IMR-90 (cell line): ENCODE measurements at regions not wholly inside any gene's neighbourhood (a gene's known extent, or its start where the extent isn't known, plus 50 kb on each side); places are given as distances from the start of the nearest gene placed in this dataset.

Experiments used
- ATAC-seq: fragments of 200-7000 bp; cut with Tn5 transposase; 2 replicates; pipeline ENCODE4 v1.9.1; 2020; ENCODE audit warnings: low read depth, mild to moderate bottlenecking, moderate library complexity
- BruUV-seq: library from RNA; stranded (reverse); fragments of 400-500 nt; replicated peaks from 2 replicates; lab custom pipeline; 2021; lab: Mats Ljungman, UMichigan
- CTCF ChIA-PET: fragments of 300-600 bp; formaldehyde crosslinking; extraction: SDS; loops from one replicate; lab custom pipeline; 2021; ENCODE audit warnings: antibody characterized with exemption; lab: Yijun Ruan, JAX
- POLR2A ChIA-PET: fragments of 300-600 bp; sonication (Branson Sonifier 250); formaldehyde crosslinking; loops from one replicate; lab custom pipeline; 2022; ENCODE audit warnings: antibody characterized with exemption; ENCODE audit not compliant: unreplicated experiment; lab: Charles Lee
- DNase-seq: peaks from one replicate; pipeline ENCODE4 v3.0.0; 2013
- H2AFZ ChIP-seq: replicated peaks from 2 replicates; pipeline ENCODE3; 2013; ENCODE audit warnings: low read length, mild to moderate bottlenecking; ENCODE audit not compliant: poor library complexity
- H2AK5ac ChIP-seq: 2 replicates; pipeline ENCODE4 v1.6.1; 2013; ENCODE audit warnings: low read depth, low read length, inconsistent platforms
- H2AK9ac ChIP-seq: replicated peaks from 2 replicates; pipeline ENCODE3; 2013; ENCODE audit warnings: mild to moderate bottlenecking, low read depth, low read length, moderate library complexity; ENCODE audit not compliant: poor library complexity
- H2BK120ac ChIP-seq: 2 replicates; pipeline ENCODE4 v1.6.1; 2013; ENCODE audit warnings: low read depth, low read length, inconsistent platforms
- H2BK15ac ChIP-seq: 3 replicates; pipeline ENCODE4 v1.6.1; 2013; ENCODE audit warnings: low read depth, low read length, inconsistent platforms
- H2BK20ac ChIP-seq: 2 replicates; pipeline ENCODE4 v1.6.1; 2013; ENCODE audit warnings: low read depth, mild to moderate bottlenecking, inconsistent platforms, low read length, moderate library complexity
- H2BK5ac ChIP-seq: 2 replicates; pipeline ENCODE4 v1.6.1; 2013; ENCODE audit warnings: mild to moderate bottlenecking, low read depth, low read length, inconsistent platforms; ENCODE audit not compliant: poor library complexity, severe bottlenecking
- H3K14ac ChIP-seq: replicated peaks from 2 replicates; pipeline ENCODE4 v1.6.1; 2013; ENCODE audit warnings: low read depth, low read length, inconsistent platforms
- H3K18ac ChIP-seq: 2 replicates; pipeline ENCODE4 v1.6.1; 2013; ENCODE audit warnings: low read depth, low read length, control low read depth
- H3K23ac ChIP-seq: 2 replicates; pipeline ENCODE4 v1.6.1; 2013; ENCODE audit warnings: low read depth, low read length, inconsistent platforms
- H3K27ac ChIP-seq: 2 replicates; pipeline ENCODE4 v1.5.1; 2013; ENCODE audit warnings: mild to moderate bottlenecking, control low read depth, low read length; ENCODE audit not compliant: insufficient read depth
- H3K27me3 ChIP-seq: 2 replicates; pipeline ENCODE4 v1.6.1; 2013; ENCODE audit warnings: low read length; ENCODE audit not compliant: control insufficient read depth, insufficient read depth
- H3K36me3 ChIP-seq: 2 replicates; pipeline ENCODE4 v1.6.1; 2013; ENCODE audit warnings: low read length, mixed read lengths; ENCODE audit not compliant: control insufficient read depth, insufficient read depth
- H3K4ac ChIP-seq: 2 replicates; pipeline ENCODE4 v1.6.1; 2013; ENCODE audit warnings: low read depth, low read length, inconsistent platforms
- H3K4me1 ChIP-seq: 2 replicates; pipeline ENCODE4 v1.6.1; 2013; ENCODE audit warnings: low read length, mixed read lengths; ENCODE audit not compliant: control insufficient read depth, insufficient read depth
- H3K4me2 ChIP-seq: 2 replicates; pipeline ENCODE4 v1.6.1; 2013; ENCODE audit warnings: low read depth, mild to moderate bottlenecking, control low read depth, low read length, moderate library complexity
- H3K4me3 ChIP-seq: 2 replicates; pipeline ENCODE4 v1.5.1; 2013; ENCODE audit warnings: low read depth, mild to moderate bottlenecking, control low read depth, low read length, moderate library complexity; ENCODE audit not compliant: insufficient read depth
- H3K56ac ChIP-seq: 2 replicates; pipeline ENCODE4 v1.6.1; 2013; ENCODE audit warnings: low read length, inconsistent platforms; ENCODE audit not compliant: insufficient read depth; ENCODE audit errors: extremely low read depth
- H3K79me1 ChIP-seq, 2 experiments: 2 replicates each; pipeline ENCODE4 v1.6.1; 2013; ENCODE audit warnings: low read length in 2 of 2, inconsistent platforms in 1 of 2, low read depth in 1 of 2
- H3K9ac ChIP-seq: 2 replicates; pipeline ENCODE4 v1.6.1; 2013; ENCODE audit warnings: low read depth, low read length, control low read depth
- H3K9me1 ChIP-seq: 2 replicates; pipeline ENCODE4 v1.6.1; 2013; ENCODE audit warnings: low read length, inconsistent platforms; ENCODE audit not compliant: insufficient read depth
- H3K9me3 ChIP-seq: 2 replicates; pipeline ENCODE4 v1.6.1; 2013; ENCODE audit warnings: low read length; ENCODE audit not compliant: control insufficient read depth, insufficient read depth
- H4K20me1 ChIP-seq: 2 replicates; pipeline ENCODE4 v1.6.1; 2013; ENCODE audit warnings: low read length, inconsistent platforms; ENCODE audit not compliant: insufficient read depth
- H4K5ac ChIP-seq: 2 replicates; pipeline ENCODE4 v1.6.1; 2013; ENCODE audit warnings: mild to moderate bottlenecking, low read depth, low read length, control low read depth
- H4K8ac ChIP-seq, 2 experiments: 2 replicates each; pipeline ENCODE4 v1.6.1; 2013; ENCODE audit warnings: low read depth in 2 of 2, low read length in 2 of 2, control low read depth in 1 of 2, inconsistent platforms in 1 of 2
- H4K91ac ChIP-seq: 2 replicates; pipeline ENCODE4 v1.6.1; 2013; ENCODE audit warnings: low read depth, low read length, inconsistent platforms; ENCODE audit not compliant: insufficient read depth
- BHLHE40 ChIP-seq: fragments of 150-350 bp; IDR thresholded peaks from 2 replicates; pipeline ENCODE4 v1.6.1; 2016; ENCODE audit warnings: mild to moderate bottlenecking, low read depth, low read length
- CEBPB ChIP-seq: IDR thresholded peaks from 2 replicates; pipeline ENCODE4 v1.6.1; 2012; ENCODE audit warnings: low read depth, low read length, improper control_type of control experiment
- FOS ChIP-seq: fragments of 150-350 bp; IDR thresholded peaks from 2 replicates; pipeline ENCODE4 v1.6.1; 2016; ENCODE audit warnings: low read depth, low read length
- MAFK ChIP-seq: IDR thresholded peaks from 2 replicates; pipeline ENCODE4 v1.6.1; 2012; ENCODE audit warnings: low read depth, low read length, improper control_type of control experiment
- MAZ ChIP-seq: IDR thresholded peaks from 2 replicates; pipeline ENCODE4 v1.6.1; 2012; ENCODE audit warnings: low read depth, mild to moderate bottlenecking, low read length, improper control_type of control experiment, moderate library complexity, borderline replicate concordance
- MXI1 ChIP-seq: IDR thresholded peaks from 2 replicates; pipeline ENCODE4 v1.6.1; 2012; ENCODE audit warnings: low read depth, mild to moderate bottlenecking, low read length, moderate library complexity, borderline replicate concordance
- NFE2L2 ChIP-seq: fragments of 150-350 bp; IDR thresholded peaks from 2 replicates; pipeline ENCODE4 v1.6.1; 2016; ENCODE audit warnings: low read depth, mild to moderate bottlenecking, low read length
- RAD21 ChIP-seq: IDR thresholded peaks from 2 replicates; pipeline ENCODE4 v1.6.1; 2012; ENCODE audit warnings: low read length, improper control_type of control experiment
- RCOR1 ChIP-seq: IDR thresholded peaks from 2 replicates; pipeline ENCODE4 v1.6.1; 2012; ENCODE audit warnings: mild to moderate bottlenecking, low read length, improper control_type of control experiment; ENCODE audit not compliant: insufficient replicate concordance
- RFX5 ChIP-seq: IDR thresholded peaks from 2 replicates; pipeline ENCODE4 v1.8.0; 2012; ENCODE audit warnings: low read depth, mild to moderate bottlenecking, low read length, moderate library complexity
- SMC3 ChIP-seq: fragments of 150-350 bp; IDR thresholded peaks from 2 replicates; pipeline ENCODE4 v1.6.1; 2016; ENCODE audit warnings: low read depth, mild to moderate bottlenecking, antibody characterized with exemption, low read length, moderate library complexity
- WGBS, 2 experiments: methylation state at CpG; one replicate each; pipeline versions ENCODE4 v1.1.5 to v1.1.7; 2013; ENCODE audit warnings: missing lambda C conversion rate in 2 of 2; ENCODE audit not compliant: insufficient read length in 1 of 2; ENCODE audit errors: extremely low coverage in 2 of 2; 5-methylcytosine and 5-hydroxymethylcytosine counted together
- dilution Hi-C: fragments of 300-500 bp; cut with HindIII; formaldehyde crosslinking; loops from one replicate; pipeline ENCODE4 v1.14.3; 2018; ENCODE audit warnings: low sequenced_read_pairs; ENCODE audit not compliant: unreplicated experiment
- in situ Hi-C: fragments of 300-500 bp; cut with MboI; formaldehyde crosslinking; loops from 3 replicates; pipeline ENCODE4 v1.14.3; 2019; ENCODE audit warnings: low sequenced_read_pairs, inconsistent platforms, mixed read lengths
- intact Hi-C: fragments of 100-400 bp; cut with micrococcal nuclease; formaldehyde crosslinking; loops from 2 replicates; pipeline ENCODE4 v1.10.0; 2022
- TF ChIP-seq, protein P1 (sequence below): fragments of 150-350 bp; IDR thresholded peaks from 2 replicates; pipeline ENCODE4 v1.6.1; 2017; ENCODE audit warnings: mild to moderate bottlenecking, antibody characterized with exemption, low read length, low read depth
- TF ChIP-seq, protein P2 (sequence below): fragments of 150-350 bp; IDR thresholded peaks from 2 replicates; pipeline ENCODE4 v1.6.1; 2016; ENCODE audit warnings: low read depth, mild to moderate bottlenecking, low read length, moderate library complexity, borderline replicate concordance
- TF ChIP-seq, protein P3 (sequence below): conservative IDR thresholded peaks from 2 replicates; pipeline ENCODE4 v1.5.1; 2012; ENCODE audit warnings: mild to moderate bottlenecking, low read depth, low read length, improper control_type of control experiment

DNA sequence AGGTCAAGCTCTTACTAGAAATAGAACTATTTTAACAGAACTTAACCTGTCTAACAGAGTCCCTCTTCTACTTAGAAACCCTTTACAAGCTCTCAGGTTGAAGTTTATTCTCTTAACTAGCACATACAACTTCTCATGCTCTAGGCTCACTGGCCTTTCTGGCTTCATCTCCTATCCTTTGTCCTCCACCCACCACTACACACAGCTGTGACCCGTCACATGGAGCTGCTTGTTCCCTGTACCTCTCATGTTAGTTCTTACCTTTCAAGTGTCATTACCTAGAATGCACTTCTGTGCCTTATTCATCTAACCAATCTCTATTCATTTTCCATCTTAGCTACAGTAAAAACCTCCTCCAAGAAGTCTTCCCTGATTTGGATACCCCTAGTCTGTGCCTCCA, 89.4 kb upstream of the APC start:
- no peak overlapping the region for H2BK5ac ChIP-seq
- dilution Hi-C loops: no loop called here
- no peak overlapping the region for H3K56ac ChIP-seq
- H2BK120ac ChIP-seq: no peak overlapping the region
- no peaks in the 10 kb centered on the region; the same call in 1 of the 2 replicates for H3K27me3 ChIP-seq
- no peak overlapping the region for H3K4ac ChIP-seq
- no peak overlapping the region for H4K5ac ChIP-seq
- no peaks in the 10 kb centered on the region for H3K9me1 ChIP-seq
- no peaks in the 10 kb centered on the region for H3K36me3 ChIP-seq
- H3K4me1 ChIP-seq: no peaks in the 10 kb centered on the region
- no peak overlapping the region for H2AK9ac ChIP-seq
- intact Hi-C loops: no loop called here
- H2AFZ ChIP-seq: no peak overlapping the region
- H3K4me3 ChIP-seq: no peak overlapping the region
- H3K9me3 ChIP-seq: no peaks in the 10 kb centered on the region
- no peak overlapping the region for H2AK5ac ChIP-seq
- ATAC-seq: no peak
- H4K20me1 ChIP-seq: no peaks in the 10 kb centered on the region
- H3K14ac ChIP-seq: no peak overlapping the region
- WGBS, 2 experiments: 50% methylated on average over 1 of the region's 1 CpG; no CpG with 5 or more reads in 1 of the 2 experiments
- no peak overlapping the region for H2BK20ac ChIP-seq
- DNase-seq: no peak
- H2BK15ac ChIP-seq: no peak overlapping the region
- CTCF ChIA-PET: no interaction called here
- in situ Hi-C loops: no loop called here
- H3K4me2 ChIP-seq: no peak overlapping the region
- no peaks in the 10 kb centered on the region for H3K79me1 ChIP-seq
- H3K18ac ChIP-seq: no peak overlapping the region
- H4K91ac ChIP-seq: no peak overlapping the region
- no TSS peak for BruUV-seq
- H4K8ac ChIP-seq: no peak overlapping the region
- no peak overlapping the region for H3K27ac ChIP-seq
- POLR2A ChIA-PET: no interaction called here
- no peak overlapping the region for H3K23ac ChIP-seq
- no peak overlapping the region for H3K9ac ChIP-seq
- TF ChIP-seq MAFK: no peak
- TF ChIP-seq, protein P1, sequence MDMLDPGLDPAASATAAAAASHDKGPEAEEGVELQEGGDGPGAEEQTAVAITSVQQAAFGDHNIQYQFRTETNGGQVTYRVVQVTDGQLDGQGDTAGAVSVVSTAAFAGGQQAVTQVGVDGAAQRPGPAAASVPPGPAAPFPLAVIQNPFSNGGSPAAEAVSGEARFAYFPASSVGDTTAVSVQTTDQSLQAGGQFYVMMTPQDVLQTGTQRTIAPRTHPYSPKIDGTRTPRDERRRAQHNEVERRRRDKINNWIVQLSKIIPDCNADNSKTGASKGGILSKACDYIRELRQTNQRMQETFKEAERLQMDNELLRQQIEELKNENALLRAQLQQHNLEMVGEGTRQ: no peak
- TF ChIP-seq RFX5: no peak
- TF ChIP-seq BHLHE40: no peak
- TF ChIP-seq FOS: no peak
- TF ChIP-seq RCOR1: no peak
- TF ChIP-seq SMC3: no peak
- TF ChIP-seq CEBPB: no peak
- TF ChIP-seq, protein P2, sequence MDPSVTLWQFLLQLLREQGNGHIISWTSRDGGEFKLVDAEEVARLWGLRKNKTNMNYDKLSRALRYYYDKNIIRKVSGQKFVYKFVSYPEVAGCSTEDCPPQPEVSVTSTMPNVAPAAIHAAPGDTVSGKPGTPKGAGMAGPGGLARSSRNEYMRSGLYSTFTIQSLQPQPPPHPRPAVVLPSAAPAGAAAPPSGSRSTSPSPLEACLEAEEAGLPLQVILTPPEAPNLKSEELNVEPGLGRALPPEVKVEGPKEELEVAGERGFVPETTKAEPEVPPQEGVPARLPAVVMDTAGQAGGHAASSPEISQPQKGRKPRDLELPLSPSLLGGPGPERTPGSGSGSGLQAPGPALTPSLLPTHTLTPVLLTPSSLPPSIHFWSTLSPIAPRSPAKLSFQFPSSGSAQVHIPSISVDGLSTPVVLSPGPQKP: no peak
- no peak for TF ChIP-seq MAZ
- TF ChIP-seq NFE2L2: no peak
- TF ChIP-seq MXI1: no peak
- TF ChIP-seq, protein P3, sequence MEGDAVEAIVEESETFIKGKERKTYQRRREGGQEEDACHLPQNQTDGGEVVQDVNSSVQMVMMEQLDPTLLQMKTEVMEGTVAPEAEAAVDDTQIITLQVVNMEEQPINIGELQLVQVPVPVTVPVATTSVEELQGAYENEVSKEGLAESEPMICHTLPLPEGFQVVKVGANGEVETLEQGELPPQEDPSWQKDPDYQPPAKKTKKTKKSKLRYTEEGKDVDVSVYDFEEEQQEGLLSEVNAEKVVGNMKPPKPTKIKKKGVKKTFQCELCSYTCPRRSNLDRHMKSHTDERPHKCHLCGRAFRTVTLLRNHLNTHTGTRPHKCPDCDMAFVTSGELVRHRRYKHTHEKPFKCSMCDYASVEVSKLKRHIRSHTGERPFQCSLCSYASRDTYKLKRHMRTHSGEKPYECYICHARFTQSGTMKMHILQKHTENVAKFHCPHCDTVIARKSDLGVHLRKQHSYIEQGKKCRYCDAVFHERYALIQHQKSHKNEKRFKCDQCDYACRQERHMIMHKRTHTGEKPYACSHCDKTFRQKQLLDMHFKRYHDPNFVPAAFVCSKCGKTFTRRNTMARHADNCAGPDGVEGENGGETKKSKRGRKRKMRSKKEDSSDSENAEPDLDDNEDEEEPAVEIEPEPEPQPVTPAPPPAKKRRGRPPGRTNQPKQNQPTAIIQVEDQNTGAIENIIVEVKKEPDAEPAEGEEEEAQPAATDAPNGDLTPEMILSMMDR: no peak
- TF ChIP-seq RAD21: no peak
